ENCODE measurements at regions not wholly inside any gene's neighbourhood (a gene's known extent, or its start where the extent isn't known, plus 50 kb on each side); places are given as distances from the start of the nearest gene placed in this dataset.
"Not testable (repeated sequence)": the region's sequence is repeated elsewhere in the genome, so short reads cannot be mapped to it uniquely, and the experiment has no call there.

DNA sequence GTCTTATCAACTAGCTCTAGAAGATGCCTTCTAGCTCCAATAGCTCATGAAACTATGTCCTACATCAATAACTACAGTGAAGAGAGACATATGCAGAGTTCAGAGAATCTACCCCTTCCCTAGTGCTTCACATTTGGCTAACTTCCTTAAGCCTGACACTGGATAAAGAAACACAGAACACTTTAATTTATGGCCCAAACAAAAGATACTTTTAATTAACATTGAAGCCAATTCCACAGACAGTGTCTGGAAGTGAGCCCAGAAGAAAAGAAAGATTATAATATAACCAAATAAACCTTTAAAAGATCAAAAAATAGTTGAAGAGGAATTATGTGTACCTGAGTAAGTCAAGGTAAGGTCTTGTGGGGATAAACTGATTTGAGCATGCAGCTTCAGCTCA is 255.2 kb downstream of the C11orf87 start:
- intact Hi-C loops (cut with micrococcal nuclease) = no loop called here

DNA sequence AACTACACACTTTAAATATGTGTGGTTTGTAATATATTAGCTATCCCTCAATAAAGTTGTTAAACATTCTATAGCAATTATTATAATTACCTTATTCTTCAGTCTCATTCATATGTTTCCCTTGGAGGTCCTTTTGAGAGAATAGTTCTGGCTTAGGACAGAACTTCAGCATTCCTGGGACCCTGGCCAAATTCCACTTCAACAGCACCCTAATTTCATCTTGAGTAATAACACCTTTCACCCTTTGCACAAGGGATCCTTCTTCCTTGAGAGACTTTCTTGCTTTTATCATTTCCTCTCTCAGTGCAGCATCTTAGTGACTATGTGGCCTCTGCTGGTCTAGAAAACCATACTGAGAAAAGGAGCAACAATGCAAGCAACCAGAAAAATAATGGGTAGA is 255.9 kb downstream of the C11orf87 start:
- intact Hi-C loops (cut with micrococcal nuclease) = no loop called here

DNA sequence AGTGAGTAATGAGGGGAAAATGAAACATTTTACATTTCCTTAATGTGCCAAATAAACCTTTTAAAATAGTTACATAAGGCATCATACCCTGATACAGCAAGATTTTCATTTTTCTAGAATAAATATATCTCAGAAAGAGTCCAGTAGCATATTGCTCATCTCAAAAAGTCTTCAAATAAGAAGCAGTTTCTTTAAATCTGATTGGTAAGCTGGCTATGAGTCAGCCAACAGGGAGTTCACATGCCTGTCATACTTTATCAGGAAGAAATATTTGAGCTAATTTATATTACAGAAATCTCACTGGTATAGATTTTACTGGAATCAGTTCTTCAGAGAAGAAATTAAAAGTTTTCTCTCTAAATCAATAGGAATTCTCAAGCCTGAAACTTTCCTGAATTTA is 258.1 kb downstream of the C11orf87 start:
- intact Hi-C loops (cut with micrococcal nuclease) = no loop called here

DNA sequence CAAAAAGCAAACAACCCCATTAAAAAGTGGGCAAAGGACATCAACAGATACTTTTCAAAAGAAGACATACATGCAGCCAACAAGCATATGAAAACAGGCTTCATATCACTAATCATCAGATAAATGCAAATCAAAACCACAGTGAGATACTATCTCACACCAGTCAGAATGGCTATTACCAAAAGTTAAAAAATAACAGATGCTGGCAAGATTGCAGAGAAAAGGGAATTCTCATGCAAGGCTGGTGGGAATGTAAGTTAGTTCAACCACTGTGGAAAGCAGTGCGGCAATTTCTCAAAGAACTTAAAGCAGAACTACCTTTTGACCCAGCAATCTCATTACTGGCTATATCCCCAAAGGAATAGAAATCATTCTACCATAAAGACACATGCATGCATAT is 260.8 kb downstream of the C11orf87 start:
- intact Hi-C loops (cut with micrococcal nuclease) = not testable (repeated sequence)

DNA sequence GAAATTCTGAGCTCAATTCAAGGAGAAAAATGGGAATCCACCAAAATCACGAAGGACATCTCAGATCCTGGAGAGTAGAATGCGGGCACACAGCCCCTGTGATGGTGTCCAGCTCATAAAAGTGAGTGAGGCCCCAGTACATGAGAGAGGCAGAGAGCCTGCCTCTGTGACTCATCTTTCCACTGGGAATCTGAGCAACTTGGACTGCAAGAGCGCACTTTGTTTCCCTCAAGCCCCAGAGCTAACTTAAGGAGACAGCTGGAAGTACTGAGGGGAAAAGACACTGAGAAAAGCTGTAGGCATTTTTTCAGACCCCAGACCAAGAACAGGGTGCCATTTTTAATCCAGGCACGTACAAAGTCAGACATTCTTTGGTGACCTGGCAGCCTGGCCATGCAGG is 273.7 kb downstream of the C11orf87 start:
- intact Hi-C loops (cut with micrococcal nuclease) = loop anchor here (2.0 kb wide), 1 partner anchor 907 kb away; no protein-coding TSS in a partner anchor

DNA sequence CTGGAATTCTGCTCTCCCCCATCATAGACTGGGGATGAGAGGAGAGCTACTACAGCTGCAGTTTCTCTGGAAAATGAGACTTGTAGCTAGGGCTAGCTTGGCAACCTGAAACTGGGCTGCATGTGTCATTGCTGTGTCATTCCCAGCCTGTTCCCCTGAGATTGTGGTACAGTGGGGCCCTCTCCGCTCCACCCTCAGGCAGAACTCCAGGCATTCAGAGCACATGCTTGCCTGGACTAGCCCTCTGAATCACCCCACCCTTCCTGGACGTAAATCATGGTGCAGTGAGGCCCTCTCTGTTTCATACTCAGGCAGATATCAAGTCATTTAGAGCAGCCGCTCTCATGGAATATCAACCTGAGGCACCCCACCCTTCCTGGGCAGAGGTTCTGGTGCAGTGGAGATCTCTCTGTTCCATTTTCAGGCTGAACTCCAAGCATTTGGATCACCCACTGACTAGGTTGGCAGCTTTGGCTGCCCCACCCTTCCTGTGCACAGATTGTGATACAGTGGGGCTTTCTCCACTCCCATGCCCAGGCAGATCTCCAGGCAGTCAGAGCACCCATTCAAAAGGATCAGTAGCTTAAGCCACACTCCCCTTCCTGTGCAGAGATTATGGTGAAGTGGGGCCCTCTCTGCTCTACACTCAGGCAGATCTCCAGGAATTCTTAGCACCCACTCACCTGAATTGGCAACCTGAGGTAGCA is 274.4 kb downstream of the C11orf87 start:
- intact Hi-C loops (cut with micrococcal nuclease) = loop anchor here (2.0 kb wide), 1 partner anchor 908 kb away; no protein-coding TSS in a partner anchor

DNA sequence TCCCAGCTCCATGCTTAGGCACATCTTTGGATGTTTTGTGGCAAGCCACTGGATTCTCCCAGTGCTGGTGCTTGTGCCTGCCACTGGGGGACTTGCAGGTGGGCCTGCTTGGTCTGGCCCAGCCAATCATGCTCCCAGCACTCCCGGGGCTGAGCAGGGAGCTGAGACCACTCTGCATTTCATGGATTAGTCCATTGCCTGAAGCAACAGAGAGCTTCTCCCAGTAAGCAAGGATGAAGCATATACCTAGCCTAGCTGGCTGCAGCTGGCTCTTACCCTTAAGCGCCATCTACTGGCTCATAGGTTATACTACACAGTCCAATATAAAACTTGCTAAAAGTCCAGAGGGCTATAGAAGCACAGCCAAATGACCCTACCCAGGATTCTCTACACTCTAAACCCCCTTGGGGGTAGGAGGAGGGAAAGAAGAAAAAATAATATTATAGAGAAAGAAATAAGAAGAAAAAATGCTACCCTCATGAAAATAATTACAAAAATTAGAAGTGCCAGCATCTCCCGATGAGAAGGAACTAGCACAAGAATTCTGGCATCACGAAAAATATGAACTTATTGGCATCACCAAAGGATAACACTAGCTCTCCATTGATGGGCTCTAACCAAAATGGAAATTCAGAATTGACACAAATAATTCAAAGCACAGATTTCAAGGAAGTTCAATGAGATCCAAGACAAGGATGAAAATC is 275.3 kb downstream of the C11orf87 start:
- intact Hi-C loops (cut with micrococcal nuclease) = loop anchor here (2.0 kb wide), 1 partner anchor 908 kb away; no protein-coding TSS in a partner anchor

DNA sequence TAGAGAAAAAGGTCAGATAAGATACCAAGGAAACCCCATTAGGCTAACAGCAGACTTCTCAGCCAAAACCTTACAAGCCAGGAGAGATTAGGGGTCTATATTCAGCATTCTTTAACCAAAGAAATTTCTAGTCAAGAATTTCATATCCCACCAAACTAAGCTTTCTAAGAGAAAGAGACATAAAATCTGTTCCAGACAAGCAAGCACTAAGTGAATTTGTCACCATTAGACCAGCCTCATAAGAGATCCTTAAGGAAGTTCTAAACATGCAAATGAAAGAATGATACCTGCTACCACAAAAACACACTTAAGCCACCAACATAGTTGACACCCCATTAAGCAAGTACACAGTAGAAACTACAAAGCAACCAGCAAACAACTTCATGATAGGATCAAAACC is 276.2 kb downstream of the C11orf87 start:
- intact Hi-C loops (cut with micrococcal nuclease) = no loop called here

DNA sequence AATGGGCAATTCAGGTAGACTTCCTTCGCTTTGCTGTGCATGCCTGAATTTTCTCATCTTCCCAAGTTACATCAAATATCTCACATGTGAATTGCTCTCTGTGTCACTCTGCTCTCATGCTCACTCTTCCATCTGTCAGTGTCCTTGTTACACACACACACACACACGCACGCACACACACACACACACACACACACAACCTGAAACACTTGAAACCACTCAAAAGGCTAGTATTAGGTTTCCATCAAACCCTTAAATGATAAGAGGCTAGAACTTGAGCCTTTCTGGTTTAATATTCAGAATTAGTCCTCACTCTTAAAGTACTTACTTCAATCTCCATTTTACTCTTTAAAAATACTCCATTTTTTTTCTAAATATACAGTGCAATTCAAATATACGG is 282.4 kb downstream of the C11orf87 start:
- intact Hi-C loops (cut with micrococcal nuclease) = no loop called here

DNA sequence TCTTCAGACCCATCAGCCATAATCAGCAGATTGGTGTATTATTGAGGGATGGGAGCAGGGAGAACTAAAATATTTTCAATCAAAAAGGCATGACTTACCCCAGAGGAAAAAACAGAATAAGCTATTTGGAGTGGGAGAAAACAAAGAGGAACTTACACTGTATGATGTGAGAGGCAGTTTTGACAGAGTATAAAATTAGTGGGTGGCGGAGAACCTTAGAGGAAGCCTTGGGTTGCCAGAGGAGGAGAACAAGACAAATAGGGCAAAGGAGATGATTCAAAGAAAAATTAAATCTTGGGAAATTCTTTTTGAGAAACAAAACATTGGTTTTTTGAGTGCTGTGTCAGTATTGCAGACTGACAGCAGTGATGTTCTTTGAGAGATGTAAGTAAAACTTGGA is 285.0 kb downstream of the C11orf87 start:
- intact Hi-C loops (cut with micrococcal nuclease) = no loop called here

DNA sequence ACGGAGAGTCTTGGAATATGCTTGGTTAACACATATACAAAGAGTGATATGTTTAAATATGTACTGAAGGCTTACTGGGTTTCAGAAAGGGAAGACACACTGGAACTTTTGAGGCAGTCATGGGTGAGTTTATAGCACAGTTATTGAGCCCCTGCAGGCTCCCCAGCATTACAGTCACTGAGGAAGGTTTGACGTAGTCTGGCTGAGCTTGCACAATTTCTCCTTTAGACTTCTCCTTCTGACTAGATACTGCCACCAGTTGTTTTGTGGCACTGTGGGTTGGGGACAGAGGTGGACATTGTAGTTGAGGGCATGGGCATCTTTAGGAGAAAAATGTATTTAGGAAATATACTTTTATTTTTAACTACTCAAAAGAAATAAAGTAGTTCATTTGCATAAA is 285.4 kb downstream of the C11orf87 start:
- intact Hi-C loops (cut with micrococcal nuclease) = no loop called here

DNA sequence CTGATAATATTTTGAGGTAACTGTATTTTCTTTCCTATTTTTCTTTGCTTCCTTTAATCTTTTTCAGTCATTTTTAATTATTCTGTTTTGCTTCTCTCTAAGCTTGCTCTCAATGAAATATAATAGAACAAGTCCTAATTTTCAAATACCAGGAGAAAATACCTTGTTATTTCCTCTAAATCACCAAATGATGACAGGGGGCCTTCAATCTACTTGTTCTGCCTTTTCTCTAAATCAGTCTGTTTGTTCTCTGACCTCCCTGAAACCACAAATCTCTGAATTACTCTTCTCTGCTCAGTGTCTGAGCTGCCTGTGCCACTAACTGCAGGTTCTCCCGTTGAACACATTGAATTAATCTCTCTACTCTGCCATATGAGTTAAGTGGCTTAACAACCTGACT is 286.2 kb downstream of the C11orf87 start:
- intact Hi-C loops (cut with micrococcal nuclease) = no loop called here

DNA sequence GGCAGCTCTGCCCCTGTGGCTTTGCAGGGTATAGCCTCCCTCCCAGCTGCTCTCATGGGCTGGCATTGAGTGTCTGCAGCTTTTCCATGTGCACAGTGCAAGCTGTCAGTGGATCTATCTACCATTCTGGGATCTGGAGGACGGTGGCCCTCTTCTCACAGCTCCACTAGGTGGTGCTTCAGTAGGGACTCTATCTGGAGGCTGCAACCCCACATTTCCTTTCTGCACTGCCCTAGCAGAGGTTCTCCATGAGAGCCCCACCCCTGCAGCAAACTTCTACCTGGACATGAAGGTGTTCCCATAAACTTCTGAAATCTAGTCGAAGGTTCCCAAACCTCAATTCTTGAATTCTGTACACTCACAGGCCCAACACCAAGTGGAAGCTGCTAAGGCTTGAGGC is 292.5 kb downstream of the C11orf87 start:
- intact Hi-C loops (cut with micrococcal nuclease) = not testable (repeated sequence)

DNA sequence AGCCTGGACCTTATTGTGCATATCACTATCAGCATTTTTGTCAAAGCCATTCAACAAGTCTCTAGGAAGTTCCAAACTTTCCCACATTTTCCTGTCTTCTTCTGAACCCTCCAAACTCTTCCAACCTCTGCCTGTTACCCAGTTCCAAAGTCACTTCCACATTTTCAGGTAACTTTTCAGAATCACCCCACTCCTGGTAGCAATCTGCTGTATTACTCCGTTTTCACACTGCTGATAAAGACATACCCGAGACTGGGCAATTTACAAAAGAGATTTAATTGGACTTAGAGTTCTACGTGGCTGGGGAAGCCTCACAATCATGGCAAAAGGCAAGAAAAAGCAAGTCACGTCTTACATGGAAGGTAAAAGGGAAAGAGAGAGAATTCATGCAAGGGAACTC is 293.4 kb downstream of the C11orf87 start:
- intact Hi-C loops (cut with micrococcal nuclease) = not testable (repeated sequence)

DNA sequence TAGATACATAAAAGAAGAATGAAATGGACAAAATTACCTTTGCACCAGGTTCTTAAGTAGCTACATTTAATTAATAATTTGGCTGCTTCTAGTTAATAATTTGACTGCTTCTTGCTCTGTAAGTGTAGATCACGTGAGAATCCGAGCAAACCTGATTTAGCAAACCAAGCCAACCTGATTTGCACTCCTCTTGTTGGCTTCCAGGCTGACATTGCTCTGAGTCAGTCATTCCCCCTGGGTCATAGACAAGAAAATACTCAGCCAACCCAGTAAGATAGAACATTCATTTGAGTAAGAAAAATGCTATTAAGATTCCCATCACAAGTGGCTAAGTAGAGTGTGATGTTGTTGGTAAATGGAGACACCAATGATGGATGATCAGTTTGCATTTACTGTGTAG is 304.1 kb downstream of the C11orf87 start:
- intact Hi-C loops (cut with micrococcal nuclease) = no loop called here

DNA sequence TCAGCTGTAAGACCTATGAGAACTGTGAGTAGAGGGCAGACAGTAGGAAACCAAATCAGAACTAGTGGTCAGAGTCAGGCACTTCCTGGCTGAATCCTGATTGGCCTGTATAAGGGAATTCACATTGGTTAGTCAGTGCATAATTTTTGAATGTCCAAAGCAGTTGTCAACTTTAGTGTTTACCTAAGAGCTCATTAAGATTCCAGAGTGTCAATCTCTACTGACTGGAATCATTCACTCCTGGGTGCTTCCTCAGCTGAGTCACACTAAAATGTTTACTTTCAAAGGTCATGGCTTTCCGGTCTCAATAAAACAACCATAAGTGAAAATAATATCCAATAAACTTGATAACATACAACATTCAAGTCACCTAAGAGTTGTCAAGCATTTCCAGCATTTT is 306.1 kb downstream of the C11orf87 start:
- intact Hi-C loops (cut with micrococcal nuclease) = no loop called here

DNA sequence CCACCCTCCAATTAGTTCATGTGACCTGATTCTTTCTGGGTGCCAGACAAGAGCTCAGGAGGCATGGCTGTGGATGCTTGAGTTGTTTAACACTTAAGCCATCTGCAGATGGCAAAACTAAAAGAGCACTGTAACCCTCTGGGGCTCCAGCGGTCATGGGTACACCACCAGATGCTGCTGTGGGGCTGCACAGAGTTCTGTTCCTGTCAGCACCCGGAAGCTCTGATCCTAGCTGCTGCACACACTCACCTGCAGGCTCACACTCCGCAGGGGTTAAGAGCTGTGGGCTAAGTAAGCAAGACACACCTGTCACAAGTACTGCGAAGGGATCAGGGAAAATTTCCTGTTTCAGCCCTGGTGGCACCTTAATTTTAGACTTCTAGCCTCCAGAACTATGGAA is 307.8 kb downstream of the C11orf87 start:
- intact Hi-C loops (cut with micrococcal nuclease) = no loop called here

DNA sequence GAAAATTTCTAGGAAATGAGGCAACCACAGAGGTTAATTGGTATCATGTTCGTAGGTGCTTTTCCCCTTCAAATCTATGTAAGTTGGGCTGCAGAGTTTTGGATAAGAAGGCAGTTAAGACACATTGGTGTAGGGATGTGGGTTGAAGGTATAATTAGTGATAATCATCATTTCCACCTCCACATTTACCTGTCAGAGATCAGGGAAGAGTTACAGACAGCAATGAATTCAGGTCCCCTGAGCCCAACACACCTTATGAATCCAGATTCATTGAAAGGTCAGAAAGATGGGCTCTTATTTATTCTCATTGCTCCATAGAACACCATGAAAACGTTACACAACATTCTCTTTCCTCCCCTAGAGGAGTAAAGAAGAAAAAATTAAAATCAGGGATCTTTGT is 308.7 kb downstream of the C11orf87 start:
- intact Hi-C loops (cut with micrococcal nuclease) = no loop called here

DNA sequence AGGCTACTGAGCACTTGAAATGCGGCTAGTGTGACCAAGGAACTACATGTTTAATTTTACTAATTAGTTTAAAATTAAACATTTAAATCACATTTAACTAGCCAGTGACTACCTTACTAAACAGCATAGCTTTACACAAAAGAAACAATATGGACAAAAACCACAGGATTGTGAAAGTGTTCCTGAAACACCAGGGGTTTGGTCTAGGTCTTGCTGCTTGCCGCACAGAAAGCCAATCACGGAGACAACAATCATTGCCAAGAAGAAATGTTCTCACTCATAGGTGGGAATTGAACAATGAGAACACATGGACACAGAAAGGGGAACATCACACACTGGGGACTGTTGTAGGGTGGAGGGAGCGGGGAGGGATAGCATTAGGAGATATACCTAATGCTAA is 309.5 kb downstream of the C11orf87 start:
- intact Hi-C loops (cut with micrococcal nuclease) = no loop called here

DNA sequence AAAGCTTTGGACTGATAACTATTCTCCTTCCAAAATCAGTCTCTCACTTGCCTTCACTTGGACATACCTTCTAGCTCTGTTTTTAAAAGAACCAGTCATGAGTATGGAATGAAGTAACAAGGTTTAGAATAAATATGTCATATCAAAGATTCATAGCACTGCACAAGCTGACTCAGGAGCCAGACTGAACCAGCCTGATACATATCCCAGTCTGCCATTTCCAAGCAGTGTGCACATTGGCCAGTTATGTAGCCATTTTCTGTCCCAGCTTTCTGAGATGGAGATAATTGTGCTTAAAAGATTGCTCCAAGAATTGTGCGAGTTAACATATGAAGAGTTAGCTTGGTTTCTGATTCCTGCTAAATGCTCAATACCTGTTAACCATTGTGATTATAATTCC is 311.3 kb downstream of the C11orf87 start:
- intact Hi-C loops (cut with micrococcal nuclease) = no loop called here

DNA sequence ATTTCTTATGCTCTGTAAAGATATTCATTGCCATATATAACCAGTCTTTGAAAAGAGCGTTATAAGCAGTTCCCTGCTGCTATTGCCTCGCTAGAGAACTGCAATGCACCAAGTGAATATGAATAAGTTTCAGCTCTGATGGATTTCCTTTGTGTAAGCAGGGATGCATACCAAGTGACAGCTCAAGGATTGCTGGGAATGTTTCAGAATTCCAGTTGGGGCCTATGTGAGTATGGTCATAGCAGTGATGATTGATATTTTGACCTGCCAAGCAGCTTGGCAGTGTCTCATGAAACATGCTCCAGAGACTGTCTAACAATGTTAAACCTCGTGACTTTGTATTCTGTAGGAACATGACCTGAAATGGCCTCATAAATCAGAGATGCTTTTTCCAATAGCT is 312.6 kb downstream of the C11orf87 start:
- intact Hi-C loops (cut with micrococcal nuclease) = no loop called here

DNA sequence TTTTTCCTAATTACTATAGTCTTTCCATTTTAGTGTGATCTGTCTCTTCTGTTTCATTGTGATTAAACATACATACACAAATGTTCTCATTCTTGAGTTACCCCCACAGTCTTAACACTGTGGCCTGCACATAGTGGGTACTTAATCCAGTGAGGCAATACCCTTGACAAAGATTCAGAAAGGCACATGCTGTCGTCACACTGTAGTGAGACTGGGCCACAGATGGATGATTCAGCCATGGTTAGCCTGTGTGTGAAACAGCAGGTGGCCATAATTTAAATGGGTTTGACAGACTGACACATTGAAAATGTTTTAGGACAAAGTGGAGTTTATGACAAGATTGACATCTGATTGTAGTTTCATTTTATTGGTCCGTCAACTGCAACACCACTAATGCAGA is 313.1 kb downstream of the C11orf87 start:
- intact Hi-C loops (cut with micrococcal nuclease) = no loop called here

DNA sequence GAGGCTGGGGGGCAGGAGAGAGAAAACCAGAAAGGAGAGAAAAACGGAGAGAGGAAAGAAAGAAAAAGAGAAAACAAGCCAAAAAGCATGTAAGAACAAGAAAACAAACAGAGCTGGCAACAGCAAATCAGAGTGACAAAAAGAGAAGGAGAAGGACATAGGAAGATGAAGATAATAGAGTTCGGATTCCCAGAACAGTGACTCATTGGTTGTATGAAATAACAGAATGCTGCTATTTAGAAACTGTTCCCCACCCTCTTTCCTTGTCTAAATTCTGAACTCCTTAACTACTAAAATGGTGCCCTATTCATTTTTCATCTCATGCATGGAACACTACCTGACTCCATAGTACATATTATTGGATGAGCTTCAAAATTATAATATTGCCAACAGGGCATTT is 317.4 kb downstream of the C11orf87 start:
- intact Hi-C loops (cut with micrococcal nuclease) = no loop called here

All from T-helper 1 cell treated with Interleukin-12 subunit alpha and Interleukin-12 subunit beta and Interleukin-4 antibody, amounts not matched to agents 30 ng/mL and 1 ng/mL, for 36 hours (primary cell).